Stimulated activated CD8-positive, alpha-beta memory T cell treated with anti-CD3 and anti-CD28 coated beads, Interleukin-15, amount 100 ng/mL, for 1 hour (primary cell): ENCODE measurements at regions not wholly inside any gene's neighbourhood (a gene's known extent, or its start where the extent isn't known, plus 50 kb on each side); places are given as distances from the start of the nearest gene placed in this dataset.
A peak's percentile ranks its signal among the peaks of the same experiment; 100 is the strongest.
"Not testable (repeated sequence)": the region's sequence is repeated elsewhere in the genome, so short reads cannot be mapped to it uniquely, and the experiment has no call there.

Source experiments
- DNase-seq: peaks from one replicate; pipeline ENCODE4 v3.0.0-alpha.2; 2020; ENCODE audit warnings: low read depth

GRCh38 chr2:7094231-7094741 lies 177.1 kb downstream of the RNF144A start:
- no peak for DNase-seq

DNA sequence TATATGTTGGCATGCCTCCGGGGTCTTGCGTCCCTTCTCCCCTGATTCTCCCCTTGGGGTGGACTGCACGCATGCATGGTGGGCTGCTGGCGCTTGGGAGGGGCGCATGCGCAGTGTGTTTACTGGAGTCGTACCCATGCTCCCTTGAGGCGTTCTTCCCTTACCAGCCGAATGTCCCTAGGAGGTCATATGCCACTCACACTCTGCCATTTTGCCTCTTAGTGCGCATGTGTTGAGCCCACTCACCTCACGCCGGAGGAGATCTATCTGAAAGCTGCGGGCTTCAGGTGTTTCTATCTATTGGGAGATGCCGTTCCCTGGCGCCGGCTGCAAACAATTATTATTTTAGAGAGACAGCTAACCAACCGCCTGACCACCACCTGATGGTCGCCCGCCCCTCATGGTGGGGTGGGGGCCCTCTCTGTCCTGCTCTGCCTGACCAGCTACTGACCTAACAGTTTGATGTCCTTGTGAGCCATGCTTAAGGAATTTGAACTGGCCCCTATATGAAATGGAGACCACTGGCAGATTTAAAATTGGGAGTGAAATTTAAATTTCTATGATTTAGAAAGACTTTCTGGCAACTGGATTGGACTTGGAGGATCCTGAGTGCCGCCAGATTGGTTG lies 179.6 kb downstream of the RNF144A start:
- DNase-seq, result no peak

DNA sequence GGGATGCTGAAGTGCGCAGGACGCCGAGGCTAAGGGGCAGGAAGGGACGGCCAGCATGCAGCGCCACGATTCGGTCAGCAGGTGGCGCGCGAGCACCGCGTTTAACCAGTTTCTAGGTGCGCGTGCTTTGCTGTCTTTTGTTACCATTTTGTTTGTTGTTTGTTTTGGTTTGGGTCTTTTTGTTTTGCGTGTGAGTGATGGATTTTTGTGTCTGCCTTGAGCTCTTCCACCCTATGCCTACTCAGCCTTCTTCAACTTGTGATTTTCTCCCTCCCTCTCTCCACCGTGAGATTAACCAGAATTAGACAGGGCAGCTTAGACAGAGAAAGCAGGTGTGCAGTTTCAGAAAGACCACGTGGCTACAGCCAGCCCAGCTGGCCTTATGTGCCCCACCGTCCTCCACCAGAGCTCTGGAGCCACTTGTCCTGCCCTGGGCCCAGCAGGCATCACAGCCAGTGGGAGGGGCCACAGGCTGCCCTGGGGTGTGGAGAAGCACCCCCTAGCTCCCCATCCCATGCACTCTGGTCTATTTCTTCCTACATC lies 180.2 kb downstream of the RNF144A start:
- peak; percentile 50 for DNase-seq

GRCh38 chr2:7098816-7099215 lies 181.6 kb downstream of the RNF144A start:
- no peak for DNase-seq

- not testable (repeated sequence) for DNase-seq
These were observed 182.5 kb downstream of the RNF144A start for GRCh38 chr2:7099687-7100086.

DNA sequence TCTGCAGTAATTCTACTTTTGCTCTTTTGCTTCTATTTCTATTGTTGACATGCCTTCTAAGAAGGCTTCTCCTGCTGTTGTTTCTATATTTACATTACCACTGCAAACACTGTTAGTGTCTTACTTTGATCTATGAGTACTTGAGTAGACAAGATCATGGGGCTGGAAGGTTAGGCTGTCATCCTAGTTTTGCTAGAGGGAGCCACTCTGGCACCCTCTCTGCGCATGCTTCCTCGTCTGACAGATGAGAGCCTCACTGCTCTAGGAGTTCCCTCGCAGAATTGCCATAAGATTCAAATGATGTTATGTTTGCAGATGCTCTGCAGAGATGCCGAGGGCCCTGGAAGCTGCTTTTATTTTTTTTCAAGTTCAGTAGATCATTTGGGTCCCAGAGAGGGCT lies 185.6 kb downstream of the RNF144A start:
- no peak for DNase-seq

DNA sequence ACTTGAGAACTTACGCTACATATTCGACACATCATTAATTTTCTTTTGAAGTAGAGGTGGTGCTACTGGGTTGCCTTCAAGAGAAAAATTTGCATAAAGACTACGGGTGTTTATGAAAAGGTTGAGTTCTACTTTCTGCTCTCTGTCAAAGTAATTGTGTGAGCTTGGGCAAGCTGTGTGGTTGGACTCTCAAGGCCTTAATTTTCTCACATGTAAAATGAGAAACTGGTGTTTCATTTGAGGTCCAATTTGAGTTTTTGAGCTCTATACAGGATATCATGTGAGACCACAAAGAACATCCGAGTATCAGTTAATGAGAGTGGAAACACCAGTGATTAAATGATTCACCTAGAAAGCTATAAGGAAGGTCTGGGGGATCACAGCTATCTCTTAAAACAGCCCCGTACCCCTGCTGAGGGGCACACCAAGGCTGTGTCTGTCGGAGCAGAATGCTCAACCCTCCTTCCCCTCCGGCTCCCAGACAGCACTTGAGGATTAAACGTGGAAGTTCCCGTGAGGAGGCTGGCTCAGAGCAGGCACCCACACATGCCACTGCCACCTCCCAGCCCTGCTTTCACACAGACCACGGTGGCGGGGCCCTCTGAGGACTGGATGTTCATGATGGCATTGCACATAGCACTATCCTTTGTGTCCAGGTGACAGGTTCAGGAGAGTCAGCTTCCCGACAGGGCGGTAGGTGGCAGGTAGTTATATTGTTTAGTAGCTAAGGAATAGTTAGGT lies 191.8 kb downstream of the RNF144A start:
- no peak for DNase-seq

- DNase-seq, result no peak
These were observed 192.3 kb downstream of the RNF144A start for GRCh38 chr2:7109533-7109885.

DNA sequence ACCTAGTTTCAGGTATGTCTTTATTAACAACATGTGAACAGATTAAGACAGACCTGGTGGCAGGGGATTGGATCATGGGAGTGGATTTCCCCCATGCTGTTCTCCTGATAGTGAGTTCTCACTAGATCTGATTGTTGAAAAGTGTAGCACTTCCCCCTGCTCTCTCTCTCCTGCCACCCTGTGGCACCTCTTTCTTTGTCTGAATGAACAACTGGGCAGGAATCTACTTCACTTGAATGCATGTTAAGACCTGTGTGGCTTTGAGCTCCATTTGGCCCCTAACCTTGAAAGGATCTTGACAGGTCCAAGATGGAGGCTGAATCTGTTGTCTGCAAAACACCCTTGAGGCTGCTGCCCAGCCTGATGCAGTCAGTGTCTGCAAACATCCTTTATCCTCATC lies 194.4 kb downstream of the RNF144A start:
- DNase-seq, result no peak

GRCh38 chr2:7115364-7115763 lies 198.2 kb downstream of the RNF144A start:
- no peak for DNase-seq

DNA sequence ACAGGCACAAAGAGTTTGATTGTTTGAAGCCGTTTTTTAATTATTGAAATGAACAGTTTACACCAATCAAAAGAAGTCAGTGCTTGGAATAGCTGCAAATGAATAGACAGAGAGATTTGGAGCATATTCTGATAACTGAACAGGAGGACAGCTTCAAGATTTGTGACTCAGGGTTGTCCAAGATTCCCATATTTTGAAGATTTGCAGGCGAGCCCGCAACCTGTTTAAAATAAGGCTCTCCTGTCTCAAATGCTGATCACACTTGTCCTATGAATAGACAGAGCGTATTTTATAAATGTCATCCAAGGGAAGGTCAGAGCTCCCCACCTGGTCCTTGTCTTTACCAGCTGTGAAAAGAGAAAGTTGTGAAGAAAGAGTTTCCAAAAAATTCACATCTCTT lies 198.7 kb downstream of the RNF144A start:
- no peak for DNase-seq

GRCh38 chr2:7116511-7116910 lies 199.3 kb downstream of the RNF144A start:
- no peak for DNase-seq

DNA sequence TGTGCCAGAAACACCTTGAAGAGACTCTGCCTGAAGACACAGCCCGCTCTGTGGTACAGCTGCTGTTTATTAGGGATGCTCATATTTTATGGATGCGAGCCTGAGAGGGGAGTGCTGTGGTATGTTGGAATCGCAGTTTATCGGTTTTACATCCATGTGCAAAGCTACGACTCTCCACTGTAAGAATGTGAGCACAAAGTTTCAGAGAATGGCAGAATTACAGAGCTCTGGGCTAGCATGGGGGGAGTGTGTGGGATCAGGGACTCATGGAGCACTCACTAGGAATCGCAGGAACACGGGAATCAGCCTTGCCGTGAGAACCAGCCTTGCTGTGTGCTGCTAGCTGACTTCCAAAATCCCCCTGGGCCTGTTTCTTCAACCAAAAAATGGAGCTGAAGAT lies 199.9 kb downstream of the RNF144A start:
- no peak for DNase-seq

GRCh38 chr2:7118606-7119131 lies 201.5 kb downstream of the RNF144A start:
- DNase-seq, result no peak

GRCh38 chr2:7119132-7119835 lies 202.1 kb downstream of the RNF144A start:
- DNase-seq, result no peak

DNA sequence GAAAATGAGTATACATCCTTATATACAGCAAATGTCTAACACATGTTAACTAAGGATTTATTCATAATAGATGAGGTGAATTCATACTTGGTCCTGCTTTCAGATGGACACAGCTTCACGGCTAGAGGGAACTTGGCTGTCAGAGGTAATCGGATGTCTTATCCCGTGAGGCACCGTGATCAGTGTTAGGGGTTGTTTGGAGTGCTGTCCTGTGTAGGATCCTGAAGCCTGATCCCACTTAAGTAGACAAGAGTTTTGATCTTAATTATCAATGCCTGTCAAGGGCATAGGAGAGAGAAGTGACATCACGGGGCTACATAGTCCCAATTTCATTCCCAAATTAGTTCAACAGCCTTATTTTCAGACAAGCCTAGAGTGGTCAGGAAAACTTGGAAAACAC lies 204.6 kb downstream of the RNF144A start:
- no peak for DNase-seq

DNA sequence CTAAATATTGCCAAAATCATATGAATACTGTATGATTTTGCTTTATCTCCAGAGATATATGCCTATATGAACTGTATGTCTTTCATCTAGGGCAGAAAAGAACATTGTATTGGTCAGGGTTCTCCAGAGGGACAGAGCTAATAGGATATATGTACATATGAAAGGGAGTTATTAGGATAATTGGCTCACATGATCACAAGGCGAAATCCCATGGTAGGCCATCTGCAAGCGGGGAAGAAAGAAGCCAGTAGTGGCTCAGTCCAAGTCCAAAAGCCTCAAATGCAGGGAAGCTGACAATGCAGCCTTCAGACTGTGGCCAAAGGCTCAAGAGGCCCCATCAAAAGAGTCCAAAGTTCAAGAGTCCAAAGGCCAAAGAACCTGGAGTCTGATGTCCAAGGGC lies 209.9 kb downstream of the RNF144A start:
- no peak for DNase-seq

DNA sequence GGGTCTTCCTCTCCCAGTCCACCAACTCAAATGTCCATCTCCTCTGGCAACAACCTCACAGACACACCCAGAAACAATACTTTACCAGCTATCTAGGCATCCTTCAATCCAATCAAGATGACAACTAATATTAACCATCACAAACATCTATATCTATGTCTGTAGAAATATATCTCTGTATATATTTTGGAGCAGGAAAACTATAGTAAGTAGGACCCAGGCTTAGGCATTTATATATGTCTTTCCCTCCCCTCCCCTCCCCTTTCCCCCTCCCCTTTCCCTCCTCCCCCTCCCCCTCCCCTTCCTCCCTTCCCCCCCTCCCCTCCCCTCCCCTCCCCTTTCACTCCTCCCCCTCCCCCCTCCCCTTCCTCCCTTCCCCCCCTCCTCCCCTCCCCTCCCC lies 210.5 kb downstream of the RNF144A start:
- DNase-seq, result no peak

- no peak for DNase-seq
These were observed 214.0 kb downstream of the RNF144A start for GRCh38 chr2:7131261-7131660.

DNA sequence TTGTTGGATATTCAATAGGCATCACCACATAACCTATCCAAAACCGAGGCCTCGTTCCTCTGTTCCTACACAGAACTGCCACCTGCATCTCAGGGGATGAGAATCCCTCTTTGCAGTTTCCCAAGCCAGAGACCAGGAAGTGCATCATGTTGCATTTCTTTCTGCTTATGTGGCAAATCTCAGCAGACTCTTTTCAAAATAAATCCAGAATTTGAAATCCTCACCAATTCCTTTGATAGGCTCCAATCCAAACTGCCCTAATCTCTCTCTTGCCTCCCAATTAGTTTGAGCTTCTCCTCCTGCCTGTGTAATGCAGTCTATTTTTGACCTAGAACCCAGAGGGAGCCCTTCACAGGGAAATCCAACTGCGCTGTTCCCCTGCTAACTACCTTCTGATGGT lies 215.5 kb downstream of the RNF144A start:
- DNase-seq, result no peak

- DNase-seq, result no peak
These were observed 216.3 kb downstream of the RNF144A start for GRCh38 chr2:7133521-7133920.

- no peak for DNase-seq
These were observed 223.1 kb downstream of the RNF144A start for GRCh38 chr2:7140306-7140705.

DNA sequence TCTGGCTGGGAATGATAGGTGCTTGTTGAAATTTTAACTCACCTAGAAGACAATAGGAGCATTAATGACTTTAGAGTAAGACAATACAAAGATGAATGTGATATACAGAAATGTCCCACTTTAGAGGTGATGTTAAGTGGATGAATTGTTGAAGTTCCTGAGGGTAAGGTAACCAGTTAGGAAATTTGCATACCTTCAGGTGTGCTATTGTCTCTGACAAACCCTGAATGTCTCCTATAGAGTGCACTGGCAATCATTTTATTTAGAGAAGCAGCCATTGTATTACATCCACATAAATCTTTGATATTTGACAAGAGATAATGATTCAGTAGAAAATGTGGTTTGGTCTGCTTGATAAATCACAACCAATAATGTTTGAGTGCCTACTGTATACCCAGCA lies 228.5 kb downstream of the RNF144A start:
- no peak for DNase-seq
